ENCODE measurements at regions not wholly inside any gene's neighbourhood (a gene's known extent, or its start where the extent isn't known, plus 50 kb on each side); places are given as distances from the start of the nearest gene placed in this dataset.
"Not testable (repeated sequence)": the region's sequence is repeated elsewhere in the genome, so short reads cannot be mapped to it uniquely, and the experiment has no call there.

DNA sequence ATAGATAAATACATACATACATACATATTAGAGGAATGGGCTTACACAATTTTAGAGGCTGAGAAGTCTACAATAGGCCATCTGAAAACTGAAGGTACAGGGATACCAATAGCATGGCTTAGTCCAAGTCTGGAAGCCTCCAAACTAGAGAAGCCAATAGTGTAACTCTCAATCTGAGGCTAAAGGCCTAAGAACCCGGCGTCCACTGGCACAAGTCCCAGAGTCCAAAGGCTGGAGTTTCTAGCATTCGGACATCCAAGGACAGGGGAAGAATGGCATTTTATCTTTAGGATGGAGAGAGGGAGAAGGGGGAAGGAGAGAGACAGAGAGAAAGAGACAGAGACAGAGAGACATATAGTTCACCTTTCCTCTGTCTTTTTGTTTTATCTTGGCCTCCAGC is 63.7 kb upstream of the SYT4 start:
- Histone ChIP-seq H3K36me3 (ENCODE audit: control insufficient read depth in 2 of 2, insufficient read depth in 2 of 2, low read length in 2 of 2) (no peaks in the 10 kb centered on the region), H3K4me3 (ENCODE audit: low read length in 2 of 2) (no peak overlapping the region), H3K4me1 (ENCODE audit: control insufficient read depth in 2 of 2, insufficient read depth in 2 of 2, low read length in 2 of 2) (no peaks in the 10 kb centered on the region), H3K9ac (ENCODE audit: low read depth in 1 of 2, low read length in 2 of 2) (no peak overlapping the region), H3K27me3 (ENCODE audit: control insufficient read depth in 2 of 2, insufficient read depth in 2 of 2, low read length in 2 of 2) (no peaks in the 10 kb centered on the region), H3K9me3 (ENCODE audit: control insufficient read depth in 2 of 2, low read length in 2 of 2) (no peaks in the 10 kb centered on the region), H3K27ac (ENCODE audit: low read depth in 2 of 2, low read length in 2 of 2) (no peak overlapping the region)

DNA sequence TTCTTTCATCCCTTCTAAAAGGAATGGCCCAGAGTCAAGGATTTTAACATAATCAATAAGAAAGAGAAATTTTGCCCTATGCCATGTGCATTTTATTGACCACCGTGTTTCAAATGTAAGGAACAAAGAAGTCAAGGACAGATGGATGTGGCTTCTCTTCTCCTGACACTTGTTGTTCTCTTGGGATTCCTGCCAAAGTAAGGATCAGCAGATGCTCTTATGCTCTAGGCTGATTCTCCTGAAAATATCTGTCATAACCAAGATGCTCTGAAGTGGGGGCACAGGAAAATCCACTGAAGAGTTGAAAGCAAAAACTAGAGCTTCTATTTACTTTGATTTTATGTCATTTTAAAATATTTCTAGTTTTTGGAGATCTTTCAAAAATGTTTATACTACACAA is 72.9 kb upstream of the SYT4 start:
- H3K27me3 ChIP-seq (ENCODE audit: control insufficient read depth in 2 of 2, insufficient read depth in 2 of 2, low read length in 2 of 2): no peaks in the 10 kb centered on the region
- H3K4me1 ChIP-seq (ENCODE audit: control insufficient read depth in 2 of 2, insufficient read depth in 2 of 2, low read length in 2 of 2): no peaks in the 10 kb centered on the region

DNA sequence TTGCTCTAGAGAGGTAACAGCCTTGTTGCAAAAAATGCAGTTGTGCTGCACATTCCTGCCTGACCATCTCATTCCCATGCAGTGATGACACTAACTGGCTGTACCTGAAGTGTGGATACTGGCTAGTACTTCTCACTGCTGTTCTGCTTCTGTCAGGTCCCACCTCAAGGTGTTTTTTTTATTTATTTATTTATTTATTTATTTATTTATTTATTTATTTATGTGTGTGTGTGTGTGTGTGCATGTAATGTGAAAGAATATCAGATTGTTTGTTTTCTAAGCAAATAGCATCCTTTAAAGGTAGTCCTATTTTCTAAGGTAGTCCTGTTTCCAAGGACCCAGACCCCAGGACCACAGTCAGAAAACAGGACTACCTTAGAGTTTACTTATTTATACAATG is 87.2 kb upstream of the SYT4 start:
- no peak overlapping the region for H3K4me3 ChIP-seq (ENCODE audit: low read length in 2 of 2)
- no peak overlapping the region for H3K9ac ChIP-seq (ENCODE audit: low read depth in 1 of 2, low read length in 2 of 2)
- no peaks in the 10 kb centered on the region for H3K9me3 ChIP-seq (ENCODE audit: control insufficient read depth in 2 of 2, low read length in 2 of 2)
- H3K27ac ChIP-seq (ENCODE audit: low read depth in 2 of 2, low read length in 2 of 2): no peak overlapping the region
- H3K36me3 ChIP-seq (ENCODE audit: control insufficient read depth in 2 of 2, insufficient read depth in 2 of 2, low read length in 2 of 2): no peaks in the 10 kb centered on the region
- H3K27me3 ChIP-seq (ENCODE audit: control insufficient read depth in 2 of 2, insufficient read depth in 2 of 2, low read length in 2 of 2): no peaks in the 10 kb centered on the region
- H3K4me1 ChIP-seq (ENCODE audit: control insufficient read depth in 2 of 2, insufficient read depth in 2 of 2, low read length in 2 of 2): no peaks in the 10 kb centered on the region

More for the DNA sequence above, 72.9 kb upstream of the SYT4 start:
- Histone ChIP-seq H3K9me3 (ENCODE audit: control insufficient read depth in 2 of 2, low read length in 2 of 2) (no peaks in the 10 kb centered on the region), H3K9ac (ENCODE audit: low read depth in 1 of 2, low read length in 2 of 2) (no peak overlapping the region), H3K36me3 (ENCODE audit: control insufficient read depth in 2 of 2, insufficient read depth in 2 of 2, low read length in 2 of 2) (no peaks in the 10 kb centered on the region), H3K27ac (ENCODE audit: low read depth in 2 of 2, low read length in 2 of 2) (no peak overlapping the region), H3K4me3 (ENCODE audit: low read length in 2 of 2) (no peak overlapping the region)

DNA sequence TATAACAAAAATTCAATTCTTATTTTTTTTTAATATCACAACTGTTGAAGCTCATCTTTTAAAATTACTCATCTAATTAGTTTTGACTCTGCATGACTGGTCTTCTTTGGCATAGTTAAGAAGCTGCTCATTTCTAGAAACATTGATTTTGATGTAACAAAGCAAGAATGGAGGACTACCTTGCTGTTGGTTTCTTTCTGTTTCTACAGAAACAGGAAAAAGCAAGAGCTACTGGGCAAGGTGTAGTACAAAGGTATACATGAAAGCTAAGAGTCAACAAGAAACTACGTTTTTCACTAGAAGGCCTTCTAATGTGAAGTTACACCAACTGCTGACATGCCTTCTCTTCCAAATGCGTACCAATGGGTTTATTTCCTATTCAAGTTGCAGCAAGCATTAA is 90.6 kb upstream of the SYT4 start:
- Histone ChIP-seq H3K27ac (ENCODE audit: low read depth in 2 of 2, low read length in 2 of 2) (no peak overlapping the region), H3K4me3 (ENCODE audit: low read length in 2 of 2) (no peak overlapping the region), H3K4me1 (ENCODE audit: control insufficient read depth in 2 of 2, insufficient read depth in 2 of 2, low read length in 2 of 2) (no peaks in the 10 kb centered on the region), H3K36me3 (ENCODE audit: control insufficient read depth in 2 of 2, insufficient read depth in 2 of 2, low read length in 2 of 2) (no peaks in the 10 kb centered on the region), H3K9ac (ENCODE audit: low read depth in 1 of 2, low read length in 2 of 2) (no peak overlapping the region), H3K9me3 (ENCODE audit: control insufficient read depth in 2 of 2, low read length in 2 of 2) (no peaks in the 10 kb centered on the region), H3K27me3 (ENCODE audit: control insufficient read depth in 2 of 2, insufficient read depth in 2 of 2, low read length in 2 of 2) (no peaks in the 10 kb centered on the region)

DNA sequence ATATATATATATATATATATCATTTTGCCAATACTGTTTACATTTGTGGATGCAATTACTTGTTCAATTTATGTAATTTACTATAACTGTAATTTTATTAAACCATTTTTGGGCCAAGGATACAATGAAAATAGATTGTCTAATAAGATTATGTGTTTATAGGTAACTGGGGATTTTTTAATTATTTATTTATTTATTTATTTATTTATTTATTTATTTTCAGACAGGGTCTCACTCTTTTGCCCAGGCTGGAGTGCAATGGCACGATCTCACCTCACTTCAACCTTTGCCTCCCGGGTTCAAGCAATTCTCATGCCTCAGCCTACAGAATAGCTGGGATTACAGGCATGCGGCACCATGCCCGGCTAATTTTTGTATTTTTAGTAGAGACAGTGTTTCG is 92.0 kb upstream of the SYT4 start:
- not testable (repeated sequence) for H3K9ac ChIP-seq (ENCODE audit: low read depth in 1 of 2, low read length in 2 of 2); H3K27ac ChIP-seq (ENCODE audit: low read depth in 2 of 2, low read length in 2 of 2); H3K36me3 ChIP-seq (ENCODE audit: control insufficient read depth in 2 of 2, insufficient read depth in 2 of 2, low read length in 2 of 2); H3K27me3 ChIP-seq (ENCODE audit: control insufficient read depth in 2 of 2, insufficient read depth in 2 of 2, low read length in 2 of 2); H3K9me3 ChIP-seq (ENCODE audit: control insufficient read depth in 2 of 2, low read length in 2 of 2); H3K4me1 ChIP-seq (ENCODE audit: control insufficient read depth in 2 of 2, insufficient read depth in 2 of 2, low read length in 2 of 2); H3K4me3 ChIP-seq (ENCODE audit: low read length in 2 of 2)

DNA sequence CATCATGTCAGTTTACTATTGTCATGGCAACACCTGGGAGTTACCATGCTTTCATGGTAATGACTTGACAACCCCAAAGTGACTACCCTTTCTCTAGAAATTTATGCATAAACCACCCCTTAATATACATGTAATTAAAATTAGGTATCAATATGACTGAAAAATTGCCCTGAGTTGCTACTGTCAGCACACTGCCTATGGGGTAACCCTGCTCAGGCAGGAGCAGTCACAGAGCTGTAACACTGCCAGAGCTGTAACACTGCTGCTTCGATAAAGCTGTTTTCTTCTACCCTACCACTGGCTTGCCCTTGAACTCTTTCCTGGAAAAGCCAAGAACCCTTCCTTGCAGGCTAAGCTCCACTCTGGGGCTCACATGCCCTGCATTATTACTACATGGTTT is 95.5 kb upstream of the SYT4 start:
- no peaks in the 10 kb centered on the region for H3K36me3 ChIP-seq (ENCODE audit: control insufficient read depth in 2 of 2, insufficient read depth in 2 of 2, low read length in 2 of 2)
- no peaks in the 10 kb centered on the region for H3K4me1 ChIP-seq (ENCODE audit: control insufficient read depth in 2 of 2, insufficient read depth in 2 of 2, low read length in 2 of 2)
- H3K9me3 ChIP-seq (ENCODE audit: control insufficient read depth in 2 of 2, low read length in 2 of 2): no peaks in the 10 kb centered on the region
- no peak overlapping the region for H3K4me3 ChIP-seq (ENCODE audit: low read length in 2 of 2)
- no peak overlapping the region for H3K9ac ChIP-seq (ENCODE audit: low read depth in 1 of 2, low read length in 2 of 2)
- no peaks in the 10 kb centered on the region for H3K27me3 ChIP-seq (ENCODE audit: control insufficient read depth in 2 of 2, insufficient read depth in 2 of 2, low read length in 2 of 2)
- H3K27ac ChIP-seq (ENCODE audit: low read depth in 2 of 2, low read length in 2 of 2): no peak overlapping the region

DNA sequence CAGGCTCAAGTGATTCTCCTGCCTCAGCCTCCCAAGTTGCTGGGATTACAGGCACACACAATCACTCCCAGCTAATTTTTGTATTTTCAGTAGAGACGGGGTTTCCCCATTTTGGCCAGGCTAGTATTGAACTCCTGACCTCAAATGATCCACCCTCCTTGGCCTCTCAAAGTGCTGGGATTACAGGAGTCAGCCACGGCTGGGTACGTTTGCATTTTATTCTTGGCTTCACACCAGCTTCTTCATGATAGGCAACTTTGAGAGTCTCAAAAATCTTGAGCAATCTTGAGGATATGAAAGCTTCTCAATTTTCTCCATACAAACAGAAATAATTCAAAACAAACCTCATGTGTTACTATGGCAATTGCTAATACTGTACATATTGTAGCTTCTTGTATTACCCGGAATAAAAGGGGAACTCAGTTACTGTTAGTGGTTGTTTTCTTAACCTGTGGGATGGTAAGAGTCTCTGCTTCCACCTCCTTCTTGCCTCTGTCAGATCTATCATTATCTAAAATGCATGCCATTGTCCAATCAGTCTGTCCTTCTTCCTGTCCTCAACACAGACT is 102.9 kb upstream of the SYT4 start:
- no peaks in the 10 kb centered on the region for H3K27me3 ChIP-seq (ENCODE audit: control insufficient read depth in 2 of 2, insufficient read depth in 2 of 2, low read length in 2 of 2)
- no peak overlapping the region for H3K27ac ChIP-seq (ENCODE audit: low read depth in 2 of 2, low read length in 2 of 2)
- no peak overlapping the region for H3K9ac ChIP-seq (ENCODE audit: low read depth in 1 of 2, low read length in 2 of 2)
- H3K36me3 ChIP-seq (ENCODE audit: control insufficient read depth in 2 of 2, insufficient read depth in 2 of 2, low read length in 2 of 2): no peaks in the 10 kb centered on the region
- H3K9me3 ChIP-seq (ENCODE audit: control insufficient read depth in 2 of 2, low read length in 2 of 2): no peaks in the 10 kb centered on the region
- no peaks in the 10 kb centered on the region for H3K4me1 ChIP-seq (ENCODE audit: control insufficient read depth in 2 of 2, insufficient read depth in 2 of 2, low read length in 2 of 2)
- H3K4me3 ChIP-seq (ENCODE audit: low read length in 2 of 2): no peak overlapping the region

DNA sequence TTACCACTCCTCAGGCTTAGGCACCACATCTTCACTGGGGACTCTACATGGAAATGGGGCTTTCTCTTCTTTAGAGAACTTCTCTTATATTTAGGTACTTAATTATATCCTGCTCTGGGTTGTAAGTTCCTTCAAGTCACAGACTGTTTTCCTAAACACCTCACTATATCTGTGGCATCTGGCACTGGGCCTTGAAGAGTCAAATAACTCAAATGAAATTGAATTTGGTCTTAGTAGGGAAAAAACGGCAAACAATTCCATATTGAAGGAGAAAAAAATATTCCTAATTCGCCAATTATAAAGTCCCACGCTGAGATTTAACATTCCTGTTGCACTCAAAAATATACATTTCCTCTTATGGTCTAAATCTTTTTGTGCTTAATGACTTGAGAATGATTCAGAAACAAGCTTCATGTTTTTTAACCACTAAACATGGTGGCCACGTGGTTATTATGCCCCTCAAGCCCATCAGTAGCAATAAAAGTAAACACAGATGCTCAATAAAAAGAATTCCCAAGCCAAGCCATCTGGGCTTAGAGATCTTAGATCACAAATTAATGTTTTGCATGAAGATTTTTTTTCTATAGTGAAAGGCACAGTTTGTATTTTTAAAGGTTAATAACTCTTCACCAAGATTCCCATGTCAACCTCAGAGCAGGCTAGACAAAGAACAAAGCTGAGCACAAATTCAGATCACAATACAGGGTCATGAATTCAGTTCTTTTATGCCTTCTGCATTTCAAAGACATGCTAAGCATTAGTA is 105.5 kb upstream of the SYT4 start:
- H3K9ac ChIP-seq (ENCODE audit: low read depth in 1 of 2, low read length in 2 of 2): no peak overlapping the region
- no peaks in the 10 kb centered on the region for H3K9me3 ChIP-seq (ENCODE audit: control insufficient read depth in 2 of 2, low read length in 2 of 2)
- no peaks in the 10 kb centered on the region for H3K27me3 ChIP-seq (ENCODE audit: control insufficient read depth in 2 of 2, insufficient read depth in 2 of 2, low read length in 2 of 2)
- H3K36me3 ChIP-seq (ENCODE audit: control insufficient read depth in 2 of 2, insufficient read depth in 2 of 2, low read length in 2 of 2): no peaks in the 10 kb centered on the region
- no peaks in the 10 kb centered on the region for H3K4me1 ChIP-seq (ENCODE audit: control insufficient read depth in 2 of 2, insufficient read depth in 2 of 2, low read length in 2 of 2)
- no peak overlapping the region for H3K27ac ChIP-seq (ENCODE audit: low read depth in 2 of 2, low read length in 2 of 2)
- no peak overlapping the region for H3K4me3 ChIP-seq (ENCODE audit: low read length in 2 of 2)

DNA sequence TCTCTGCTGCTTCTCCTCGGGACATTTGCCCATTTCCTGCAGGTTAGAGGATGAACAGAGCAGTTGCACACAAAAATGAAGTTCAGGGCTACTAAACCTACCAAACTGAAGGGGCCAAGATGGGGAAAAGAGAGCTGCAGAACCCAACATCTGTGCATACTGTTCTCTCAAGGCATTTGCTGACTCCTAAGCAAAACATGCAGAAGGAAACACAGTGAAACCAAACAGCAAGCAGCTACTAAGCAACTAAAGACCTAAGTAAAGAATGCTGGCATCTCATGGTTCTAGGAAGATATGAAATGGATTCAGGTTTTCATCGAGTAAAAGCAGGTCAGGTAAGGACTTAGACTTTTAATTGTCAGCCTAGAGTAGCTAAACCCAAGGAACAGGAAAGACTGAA is 111.9 kb upstream of the SYT4 start:
- Histone ChIP-seq H3K27me3 (ENCODE audit: control insufficient read depth in 2 of 2, insufficient read depth in 2 of 2, low read length in 2 of 2) (no peaks in the 10 kb centered on the region), H3K27ac (ENCODE audit: low read depth in 2 of 2, low read length in 2 of 2) (no peak overlapping the region), H3K36me3 (ENCODE audit: control insufficient read depth in 2 of 2, insufficient read depth in 2 of 2, low read length in 2 of 2) (no peaks in the 10 kb centered on the region), H3K4me3 (ENCODE audit: low read length in 2 of 2) (no peak overlapping the region), H3K9me3 (ENCODE audit: control insufficient read depth in 2 of 2, low read length in 2 of 2) (no peaks in the 10 kb centered on the region), H3K9ac (ENCODE audit: low read depth in 1 of 2, low read length in 2 of 2) (no peak overlapping the region), H3K4me1 (ENCODE audit: control insufficient read depth in 2 of 2, insufficient read depth in 2 of 2, low read length in 2 of 2) (no peaks in the 10 kb centered on the region)

DNA sequence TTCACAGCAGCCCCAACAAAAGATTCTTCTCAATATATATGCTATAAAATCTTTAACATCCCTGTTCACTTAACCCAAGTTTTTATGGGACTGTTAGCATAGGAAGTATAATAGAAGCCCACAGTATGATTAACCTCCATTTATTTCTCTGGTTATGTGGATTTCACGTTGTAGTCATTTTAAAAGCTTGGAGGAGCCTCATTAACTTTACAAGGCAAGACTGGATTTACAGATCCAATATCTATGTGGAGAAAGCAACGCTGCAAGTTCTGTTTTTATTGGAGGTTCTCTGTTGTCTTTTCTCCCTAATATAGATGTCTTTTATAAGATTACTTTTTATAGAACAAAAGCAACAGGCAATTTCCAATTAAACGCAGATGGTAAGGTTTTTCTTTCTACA is 114.9 kb upstream of the SYT4 start:
- Histone ChIP-seq H3K9ac (ENCODE audit: low read depth in 1 of 2, low read length in 2 of 2) (no peak overlapping the region), H3K4me1 (ENCODE audit: control insufficient read depth in 2 of 2, insufficient read depth in 2 of 2, low read length in 2 of 2) (no peaks in the 10 kb centered on the region), H3K27me3 (ENCODE audit: control insufficient read depth in 2 of 2, insufficient read depth in 2 of 2, low read length in 2 of 2) (no peaks in the 10 kb centered on the region), H3K4me3 (ENCODE audit: low read length in 2 of 2) (no peak overlapping the region), H3K27ac (ENCODE audit: low read depth in 2 of 2, low read length in 2 of 2) (no peak overlapping the region), H3K9me3 (ENCODE audit: control insufficient read depth in 2 of 2, low read length in 2 of 2) (no peaks in the 10 kb centered on the region), H3K36me3 (ENCODE audit: control insufficient read depth in 2 of 2, insufficient read depth in 2 of 2, low read length in 2 of 2) (no peaks in the 10 kb centered on the region)

All from mucosa of rectum (tissue), 2 donors.